ENCODE measurements at regions not wholly inside any gene's neighbourhood (a gene's known extent, or its start where the extent isn't known, plus 50 kb on each side); places are given as distances from the start of the nearest gene placed in this dataset.

DNA sequence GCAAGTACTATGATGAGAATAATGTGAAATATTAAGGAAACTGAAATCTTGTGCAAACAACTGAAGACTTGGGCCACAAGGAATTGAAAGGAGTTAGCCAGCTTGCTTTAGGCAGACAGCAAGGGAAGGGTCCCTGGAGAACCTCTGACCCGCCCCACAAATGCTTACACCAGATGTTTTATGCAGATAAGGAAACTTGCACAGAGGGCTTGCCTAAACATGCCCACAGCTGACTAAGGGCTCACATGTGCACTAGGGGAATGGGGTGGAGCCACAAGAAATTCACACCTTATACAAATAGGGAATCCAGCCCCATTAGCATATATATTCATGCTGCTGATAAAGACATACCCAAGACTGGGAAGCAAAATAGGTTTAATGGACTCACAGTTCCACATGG, 86.1 kb upstream of the CYYR1 start:
- Histone ChIP-seq H3K4me1 (no peaks in the 10 kb centered on the region), H3K9me3 (no peaks in the 10 kb centered on the region), H3K4me3 (no peak overlapping the region), H3K27me3 (no peaks in the 10 kb centered on the region), H3K27ac (no peak overlapping the region), H3K36me3 (ENCODE audit: low read depth, missing control alignments) (no peaks in the 10 kb centered on the region)
- DNase-seq = no peak
- TF ChIP-seq POLR2A (IDR thresholded peaks at IDR 0.05) (no peak), CTCF (IDR thresholded peaks at IDR 0.05) (no peak)
- 80 to 85% methylated on average over 1 of the region's 1 CpG for WGBS, 2 donors
- intact Hi-C loops (cut with DNase I; ENCODE audit: low total_unique reads) = no loop called here

DNA sequence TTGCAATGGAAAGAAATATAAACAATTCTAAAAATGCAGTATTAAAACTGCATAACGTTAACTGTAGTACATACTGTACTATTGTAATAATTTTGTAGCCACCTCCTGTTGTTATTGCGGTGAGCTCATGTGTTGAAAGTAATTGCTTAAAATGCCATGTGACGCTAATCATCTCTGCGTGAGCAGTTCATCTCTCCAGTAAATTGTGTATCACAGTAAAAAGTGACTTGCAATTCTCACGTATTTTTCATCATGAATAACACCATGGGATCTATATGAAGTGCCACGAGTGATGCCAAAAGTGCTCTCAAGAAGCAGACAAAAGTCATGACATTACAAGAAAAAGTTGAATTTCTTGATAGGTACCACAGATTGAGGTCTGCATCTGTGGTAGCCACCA, 82.4 kb upstream of the CYYR1 start:
- 78 to 84% methylated on average over 6 of the region's 6 CpGs for WGBS, 2 donors
- intact Hi-C loops (cut with DNase I; ENCODE audit: low total_unique reads) = no loop called here
- no peak for DNase-seq
- Histone ChIP-seq H3K27ac (no peak overlapping the region), H3K36me3 (ENCODE audit: low read depth, missing control alignments) (no peaks in the 10 kb centered on the region), H3K4me1 (no peaks in the 10 kb centered on the region), H3K4me3 (no peak overlapping the region), H3K27me3 (no peaks in the 10 kb centered on the region), H3K9me3 (no peaks in the 10 kb centered on the region)
- TF ChIP-seq POLR2A (IDR thresholded peaks at IDR 0.05) = no peak
- TF ChIP-seq CTCF (IDR thresholded peaks at IDR 0.05) = no peak

DNA sequence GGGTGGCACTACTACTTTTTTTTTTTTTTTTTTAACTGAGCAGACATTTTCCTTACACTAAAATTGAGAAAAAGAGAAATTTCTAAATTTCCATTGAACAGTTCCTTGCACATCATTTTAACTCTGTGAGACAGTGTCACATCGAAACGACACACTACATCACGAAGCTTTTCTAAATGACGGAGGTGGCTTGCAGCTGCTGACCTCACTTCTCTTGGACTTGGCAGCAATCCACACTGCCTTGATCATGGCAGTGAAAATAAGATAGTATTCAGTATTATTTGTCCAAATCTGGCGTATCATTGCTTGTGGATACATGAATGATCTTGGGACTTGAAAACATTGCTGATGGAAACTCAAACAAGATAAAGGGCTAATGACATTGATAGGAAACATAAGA, 80.3 kb upstream of the CYYR1 start:
- no peaks in the 10 kb centered on the region for H3K27me3 ChIP-seq
- TF ChIP-seq POLR2A (IDR thresholded peaks at IDR 0.05) (no peak), CTCF (IDR thresholded peaks at IDR 0.05) (no peak)
- H3K27ac ChIP-seq = no peak overlapping the region
- H3K36me3 ChIP-seq (ENCODE audit: low read depth, missing control alignments) = no peaks in the 10 kb centered on the region
- intact Hi-C loops (cut with DNase I; ENCODE audit: low total_unique reads) = no loop called here
- no peak for DNase-seq
- no peaks in the 10 kb centered on the region for H3K9me3 ChIP-seq
- WGBS, 2 donors = 53 to 55% methylated on average over 5 of the region's 5 CpGs
- no peak overlapping the region for H3K4me3 ChIP-seq
- H3K4me1 ChIP-seq = no peaks in the 10 kb centered on the region

- no peaks in the 10 kb centered on the region for H3K36me3 ChIP-seq (ENCODE audit: low read depth, missing control alignments)
- no peak overlapping the region for H3K27ac ChIP-seq
- H3K27me3 ChIP-seq = no peaks in the 10 kb centered on the region
- DNase-seq = no peak
- H3K9me3 ChIP-seq = no peaks in the 10 kb centered on the region
- intact Hi-C loops (cut with DNase I; ENCODE audit: low total_unique reads) = no loop called here
- no peak overlapping the region for H3K4me3 ChIP-seq
- TF ChIP-seq CTCF (IDR thresholded peaks at IDR 0.05) = no peak
- no peak for TF ChIP-seq POLR2A (IDR thresholded peaks at IDR 0.05)
- H3K4me1 ChIP-seq = no peaks in the 10 kb centered on the region
- 34 to 35% methylated on average over 1 of the region's 1 CpG for WGBS, 2 donors
These were observed 79.8 kb upstream of the CYYR1 start for GRCh38 chr21:26652854-26653253.

GRCh38 chr21:26641062-26641461, 68.0 kb upstream of the CYYR1 start:
- DNase-seq = no peak
- WGBS, 2 donors = 76 to 83% methylated on average over 1 of the region's 1 CpG
- no peaks in the 10 kb centered on the region for H3K36me3 ChIP-seq (ENCODE audit: low read depth, missing control alignments)
- H3K27me3 ChIP-seq = no peaks in the 10 kb centered on the region
- H3K4me3 ChIP-seq = no peak overlapping the region
- no peaks in the 10 kb centered on the region for H3K9me3 ChIP-seq
- TF ChIP-seq CTCF (IDR thresholded peaks at IDR 0.05) = no peak
- TF ChIP-seq POLR2A (IDR thresholded peaks at IDR 0.05) = no peak
- intact Hi-C loops (cut with DNase I; ENCODE audit: low total_unique reads) = no loop called here
- H3K4me1 ChIP-seq = no peaks in the 10 kb centered on the region
- H3K27ac ChIP-seq = no peak overlapping the region
